OCI-LY1 (cell line): ENCODE measurements at regions not wholly inside any gene's neighbourhood (a gene's known extent, or its start where the extent isn't known, plus 50 kb on each side); places are given as distances from the start of the nearest gene placed in this dataset.

Source experiments
- H2AFZ ChIP-seq: fragments of 200-600 bp; sonication (generic), shearing (Covaris generic); 2 replicates; pipeline ENCODE4 v1.6.0; 2014; ENCODE audit warnings: antibody characterized with exemption, mild to moderate bottlenecking, low read length
- H3F3A ChIP-seq: fragments of 200-600 bp; sonication (generic), shearing (Covaris generic); 2 replicates; pipeline ENCODE4 v1.6.0; 2014; ENCODE audit warnings: mild to moderate bottlenecking, antibody characterized with exemption, low read length, moderate library complexity; ENCODE audit not compliant: insufficient read depth
- H3K27ac ChIP-seq: fragments of 200-600 bp; sonication (generic); 2 replicates; pipeline ENCODE4 v1.5.1; 2014; ENCODE audit warnings: low read length, mixed run types, mild to moderate bottlenecking, low read depth; ENCODE audit not compliant: poor library complexity, severe bottlenecking
- H3K27me3 ChIP-seq: fragments of 200-600 bp; sonication (generic); 2 replicates; pipeline ENCODE4 v1.6.0; 2014; ENCODE audit warnings: antibody characterized with exemption, mild to moderate bottlenecking, low read length, moderate library complexity; ENCODE audit not compliant: insufficient read depth
- H3K36me3 ChIP-seq: fragments of 200-600 bp; sonication (generic); 2 replicates; pipeline ENCODE4 v1.6.1; 2014; ENCODE audit warnings: mild to moderate bottlenecking, antibody characterized with exemption, low read length, moderate library complexity, mixed read lengths; ENCODE audit not compliant: insufficient read depth
- H3K4me1 ChIP-seq: fragments of 200-600 bp; sonication (generic); 2 replicates; pipeline ENCODE4 v1.5.1; 2014; ENCODE audit warnings: mild to moderate bottlenecking, low read length, moderate library complexity; ENCODE audit not compliant: insufficient read depth, severe bottlenecking
- H3K4me2 ChIP-seq: fragments of 200-600 bp; sonication (generic), shearing (Covaris generic); 2 replicates; pipeline ENCODE4 v1.6.1; 2014; ENCODE audit warnings: low read length
- H3K4me3 ChIP-seq: fragments of 200-600 bp; sonication (generic); 2 replicates; pipeline ENCODE4 v1.5.1; 2014; ENCODE audit warnings: low read length, low read depth, mild to moderate bottlenecking, mixed read lengths; ENCODE audit not compliant: poor library complexity, severe bottlenecking
- H3K79me2 ChIP-seq: fragments of 200-600 bp; shearing (Covaris generic); 2 replicates; pipeline ENCODE4 v1.6.1; 2016; ENCODE audit warnings: mixed run types, low read length, mixed read lengths; ENCODE audit not compliant: insufficient read depth
- H3K9ac ChIP-seq: fragments of 200-600 bp; sonication (generic), shearing (Covaris generic); 2 replicates; pipeline ENCODE4 v1.6.1; 2014; ENCODE audit warnings: mild to moderate bottlenecking, low read length, mixed read lengths
- H3K9me2 ChIP-seq: fragments of 200-600 bp; sonication (generic), shearing (Covaris generic); 2 replicates; pipeline ENCODE4 v1.6.1; 2014; ENCODE audit warnings: low read depth, mild to moderate bottlenecking, low read length, mixed read lengths
- H3K9me3 ChIP-seq: fragments of 200-600 bp; shearing (Covaris generic); 2 replicates; pipeline ENCODE4 v1.6.1; 2014; ENCODE audit warnings: low read length, mixed read lengths
- H4K20me1 ChIP-seq: fragments of 200-600 bp; sonication (generic), shearing (Covaris generic); 2 replicates; pipeline ENCODE4 v1.6.0; 2016; ENCODE audit warnings: mild to moderate bottlenecking, low read length; ENCODE audit not compliant: insufficient read depth
- CTCF ChIP-seq: fragments of 200-600 bp; sonication (generic), shearing (Covaris generic); IDR thresholded peaks from 2 replicates; pipeline ENCODE4 v1.5.1; 2017; ENCODE audit warnings: mild to moderate bottlenecking, antibody characterized with exemption, low read length, moderate library complexity, mixed read lengths
- EZH2 ChIP-seq: fragments of 200-600 bp; sonication (generic), shearing (Covaris generic); IDR thresholded peaks from 2 replicates; pipeline ENCODE4 v1.8.0; 2017; ENCODE audit warnings: borderline replicate concordance, mixed run types, mild to moderate bottlenecking, antibody characterized with exemption, low read length, moderate library complexity, mixed read lengths

- H2AFZ ChIP-seq: no peak overlapping the region
- TF ChIP-seq CTCF (no peak), EZH2 (no peak)
- H3K79me2 ChIP-seq: no peaks in the 10 kb centered on the region
- H3K9me3 ChIP-seq: no peaks in the 10 kb centered on the region
- no peaks in the 10 kb centered on the region for H3K4me1 ChIP-seq
- no peak overlapping the region for H3K27ac ChIP-seq
- H3K4me2 ChIP-seq: no peak overlapping the region
- H3K36me3 ChIP-seq: no peaks in the 10 kb centered on the region
- H3K4me3 ChIP-seq: no peak overlapping the region
- no peaks in the 10 kb centered on the region for H3K9me2 ChIP-seq
- H4K20me1 ChIP-seq: no peaks in the 10 kb centered on the region
- no peak overlapping the region for H3K9ac ChIP-seq
- H3F3A ChIP-seq: no peaks in the 10 kb centered on the region
- no peaks in the 10 kb centered on the region for H3K27me3 ChIP-seq
Measured at GRCh38 chr7:121744319-121744718, 128.6 kb upstream of the PTPRZ1 start.

GRCh38 chr7:121741896-121742295 is 131.1 kb upstream of the PTPRZ1 start:
- no peaks in the 10 kb centered on the region for H3K36me3 ChIP-seq
- H3F3A ChIP-seq: no peaks in the 10 kb centered on the region
- H3K4me1 ChIP-seq: no peaks in the 10 kb centered on the region
- H3K9me3 ChIP-seq: no peaks in the 10 kb centered on the region
- no peak overlapping the region for H3K9ac ChIP-seq
- no peak overlapping the region for H2AFZ ChIP-seq
- H3K27ac ChIP-seq: no peak overlapping the region
- H3K9me2 ChIP-seq: no peaks in the 10 kb centered on the region
- H4K20me1 ChIP-seq: no peaks in the 10 kb centered on the region
- H3K4me3 ChIP-seq: no peak overlapping the region
- H3K79me2 ChIP-seq: no peaks in the 10 kb centered on the region
- TF ChIP-seq EZH2 (no peak), CTCF (no peak)
- H3K4me2 ChIP-seq: no peak overlapping the region
- H3K27me3 ChIP-seq: no peaks in the 10 kb centered on the region

DNA sequence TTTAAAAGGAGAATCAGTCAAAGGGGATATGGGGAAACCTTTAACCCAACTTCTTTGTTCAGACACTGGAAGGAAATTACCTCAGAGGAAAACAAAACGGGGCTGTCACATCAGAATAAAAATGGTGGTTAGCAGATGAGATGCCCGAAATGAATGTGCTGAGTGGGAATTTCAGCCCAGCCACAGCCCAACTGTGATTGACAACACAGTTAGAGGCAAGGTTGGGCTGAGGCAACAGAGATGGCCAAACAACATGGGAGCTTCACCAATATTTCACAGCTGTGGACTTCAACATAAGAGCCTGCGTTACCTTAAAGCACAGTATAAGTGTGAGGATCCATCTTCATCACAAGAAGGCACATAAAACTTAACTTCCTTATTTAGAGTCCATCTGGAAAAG is 133.5 kb upstream of the PTPRZ1 start:
- Histone ChIP-seq H2AFZ (no peak overlapping the region), H3K36me3 (no peaks in the 10 kb centered on the region), H3K27me3 (no peaks in the 10 kb centered on the region), H3K4me1 (no peaks in the 10 kb centered on the region), H3K27ac (no peak overlapping the region), H3K4me3 (no peak overlapping the region), H3K9me2 (no peaks in the 10 kb centered on the region), H3K79me2 (no peaks in the 10 kb centered on the region), H3K9me3 (no peaks in the 10 kb centered on the region), H3K4me2 (no peak overlapping the region), H4K20me1 (no peaks in the 10 kb centered on the region), H3F3A (no peaks in the 10 kb centered on the region), H3K9ac (no peak overlapping the region)
- TF ChIP-seq CTCF: no peak
- no peak for TF ChIP-seq EZH2
